Sigmoid colon (tissue), 4 donors: ENCODE measurements at regions not wholly inside any gene's neighbourhood (a gene's known extent, or its start where the extent isn't known, plus 50 kb on each side); places are given as distances from the start of the nearest gene placed in this dataset.

Source experiments
- EP300 ChIP-seq, 4 donors: sonication (generic); formaldehyde crosslinking; IDR thresholded peaks; one replicate each; pipeline ENCODE4 v1.6.1; 2017; ENCODE audit warnings: antibody characterized with exemption in 4 of 4
- POLR2A ChIP-seq, 2 donors: fragments of 450-650 bp; IDR thresholded peaks; one replicate each; pipeline ENCODE4 v1.6.1; 2016; ENCODE audit warnings: antibody characterized with exemption in 2 of 2, mild to moderate bottlenecking in 2 of 2, moderate library complexity in 2 of 2
- POLR2AphosphoS5 ChIP-seq, 4 donors: sonication (generic); formaldehyde crosslinking; IDR thresholded peaks; one replicate each; pipeline ENCODE4 v1.6.1; 2017; ENCODE audit warnings: antibody characterized with exemption in 4 of 4
- TF ChIP-seq, protein P1 (sequence below), 4 experiments: fragments of 450-650 bp in 3 of 4; fragments of 200-600 bp in 1 of 4; IDR thresholded peaks; one replicate each; pipeline ENCODE4 v1.5.1; 2016 to 2019; ENCODE audit warnings: antibody characterized with exemption in 4 of 4, mild to moderate bottlenecking in 3 of 4, moderate library complexity in 2 of 4

- TF ChIP-seq, protein P1, sequence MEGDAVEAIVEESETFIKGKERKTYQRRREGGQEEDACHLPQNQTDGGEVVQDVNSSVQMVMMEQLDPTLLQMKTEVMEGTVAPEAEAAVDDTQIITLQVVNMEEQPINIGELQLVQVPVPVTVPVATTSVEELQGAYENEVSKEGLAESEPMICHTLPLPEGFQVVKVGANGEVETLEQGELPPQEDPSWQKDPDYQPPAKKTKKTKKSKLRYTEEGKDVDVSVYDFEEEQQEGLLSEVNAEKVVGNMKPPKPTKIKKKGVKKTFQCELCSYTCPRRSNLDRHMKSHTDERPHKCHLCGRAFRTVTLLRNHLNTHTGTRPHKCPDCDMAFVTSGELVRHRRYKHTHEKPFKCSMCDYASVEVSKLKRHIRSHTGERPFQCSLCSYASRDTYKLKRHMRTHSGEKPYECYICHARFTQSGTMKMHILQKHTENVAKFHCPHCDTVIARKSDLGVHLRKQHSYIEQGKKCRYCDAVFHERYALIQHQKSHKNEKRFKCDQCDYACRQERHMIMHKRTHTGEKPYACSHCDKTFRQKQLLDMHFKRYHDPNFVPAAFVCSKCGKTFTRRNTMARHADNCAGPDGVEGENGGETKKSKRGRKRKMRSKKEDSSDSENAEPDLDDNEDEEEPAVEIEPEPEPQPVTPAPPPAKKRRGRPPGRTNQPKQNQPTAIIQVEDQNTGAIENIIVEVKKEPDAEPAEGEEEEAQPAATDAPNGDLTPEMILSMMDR (IDR thresholded peaks at IDR 0.05): no peak
- TF ChIP-seq POLR2A (IDR thresholded peaks at IDR 0.05): no peak
- TF ChIP-seq EP300 (IDR thresholded peaks at IDR 0.05): no peak
- no peak for TF ChIP-seq POLR2AphosphoS5 (IDR thresholded peaks at IDR 0.05)
These were observed 460.3 kb downstream of the UTRN start for GRCh38 chr6:144745439-144745838.
